Lung (tissue), 11 donors: ENCODE measurements at regions not wholly inside any gene's neighbourhood (a gene's known extent, or its start where the extent isn't known, plus 50 kb on each side); places are given as distances from the start of the nearest gene placed in this dataset.

ENCODE experiments used
- ATAC-seq: fragments of 200-7000 bp; cut with Tn5 transposase; one replicate; pipeline ENCODE4 v1.9.1; 2020; ENCODE audit warnings: moderate number of reproducible peaks; ENCODE audit not compliant: insufficient read depth, low FRiP score
- DNase-seq, 3 donors: peaks; one replicate each; pipeline ENCODE4 v3.0.0-alpha.2; 2013 to 2017
- H3K27ac ChIP-seq, 2 donors: one replicate each; pipeline ENCODE4 v1.5.1; 2013; ENCODE audit warnings: mild to moderate bottlenecking in 2 of 2, moderate library complexity in 2 of 2, control low read depth in 1 of 2, inconsistent platforms in 1 of 2, low read depth in 1 of 2, low read length in 1 of 2
- H3K27me3 ChIP-seq, 3 donors: one replicate each; pipeline ENCODE4 v1.5.1; 2013; ENCODE audit warnings: low read length in 2 of 3; ENCODE audit not compliant: control insufficient read depth in 3 of 3, insufficient read depth in 3 of 3
- H3K36me3 ChIP-seq, 4 donors: one replicate each; pipeline ENCODE4 v1.5.1; 2013; ENCODE audit warnings: low read length in 4 of 4, mild to moderate bottlenecking in 1 of 4, moderate library complexity in 1 of 4; ENCODE audit not compliant: control insufficient read depth in 4 of 4, insufficient read depth in 4 of 4
- H3K4me1 ChIP-seq, 5 donors: one replicate each; pipeline ENCODE4 v1.5.1; 2013; ENCODE audit warnings: low read length in 5 of 5, mild to moderate bottlenecking in 2 of 5, moderate library complexity in 1 of 5; ENCODE audit not compliant: control insufficient read depth in 5 of 5, insufficient read depth in 5 of 5
- H3K4me3 ChIP-seq: one replicate; pipeline ENCODE4 v1.5.1; 2013; ENCODE audit warnings: mild to moderate bottlenecking, control low read depth, moderate library complexity
- H3K9ac ChIP-seq, 2 donors: one replicate each; pipeline ENCODE4 v1.5.1; 2013; ENCODE audit warnings: low read length in 2 of 2, control low read depth in 1 of 2; ENCODE audit not compliant: insufficient read depth in 1 of 2
- H3K9me3 ChIP-seq, 4 donors: one replicate each; pipeline ENCODE4 v1.5.1; 2013; ENCODE audit warnings: low read length in 3 of 4, mild to moderate bottlenecking in 1 of 4, moderate library complexity in 1 of 4; ENCODE audit not compliant: control insufficient read depth in 4 of 4, insufficient read depth in 3 of 4
- CTCF ChIP-seq: IDR thresholded peaks from 2 replicates; pipeline ENCODE4 v1.5.1; 2012; ENCODE audit warnings: mild to moderate bottlenecking; ENCODE audit errors: control extremely low read depth, extremely low read depth
- WGBS, 2 donors: extraction: QIAGEN DNeasy Blood & Tissue Kit; methylation state at CpG; one replicate each; pipeline ENCODE4 v1.1.7; 2013; 5-methylcytosine and 5-hydroxymethylcytosine counted together
- donor health status: control.
- donor health status: control.
- donor health status: Bipolar disorder and iron deficiency.
- donor health status: healthy.
- donor health status: DM: yes; HTN: yes; CAD: no.

- H3K9ac ChIP-seq, result no peak overlapping the region
- H3K9me3 ChIP-seq, result no peaks in the 10 kb centered on the region
- DNase-seq, result peak in 1 of 3 donors; percentile 5
- ATAC-seq, result no peak
- 89 to 92% methylated on average over 15 of the region's 15 CpGs for WGBS, 2 donors
- H3K4me3 ChIP-seq, result no peak overlapping the region
- no peak for TF ChIP-seq CTCF
- H3K4me1 ChIP-seq, result no peaks in the 10 kb centered on the region
- H3K36me3 ChIP-seq, result no peaks in the 10 kb centered on the region
- H3K27ac ChIP-seq, result no peak overlapping the region
- H3K27me3 ChIP-seq, result no peaks in the 10 kb centered on the region
These were observed 172.5 kb upstream of the SHH start for GRCh38 chr7:155984609-155985405.

DNA sequence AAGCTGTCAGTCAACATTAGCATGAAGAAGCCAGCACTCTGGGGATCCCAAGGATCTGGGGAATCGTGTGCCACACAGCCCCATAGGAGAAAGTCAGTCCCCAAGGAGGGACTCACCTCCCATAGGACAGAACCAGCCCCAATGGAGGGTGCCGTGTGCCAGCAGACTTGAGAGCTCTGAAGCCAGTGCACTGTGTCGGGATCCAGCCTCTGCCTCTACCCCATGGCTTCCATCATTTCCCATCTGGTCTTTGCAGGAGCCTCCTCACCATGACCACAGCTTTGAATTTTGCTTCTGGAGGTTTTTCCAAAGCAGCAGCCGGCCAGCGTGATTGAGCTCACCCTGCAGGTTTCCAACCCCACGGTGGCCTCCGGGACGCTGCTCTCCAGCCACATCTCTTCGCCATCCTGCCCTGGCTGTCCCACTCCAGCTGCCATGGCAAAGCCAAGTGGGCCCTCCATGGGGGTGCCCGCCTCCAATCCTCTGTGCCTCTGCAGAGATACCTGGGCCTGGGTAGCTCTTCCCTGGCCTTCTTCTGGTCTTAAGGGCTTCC, 171.8 kb upstream of the SHH start:
- Histone ChIP-seq H3K9ac (no peak overlapping the region), H3K4me1 (no peaks in the 10 kb centered on the region), H3K27ac (no peak overlapping the region), H3K9me3 (no peaks in the 10 kb centered on the region), H3K27me3 (no peaks in the 10 kb centered on the region), H3K36me3 (no peaks in the 10 kb centered on the region), H3K4me3 (no peak overlapping the region)
- no peak for ATAC-seq
- DNase-seq, result peak in 1 of 3 donors; percentile 2
- WGBS, 2 donors, result 81 to 86% methylated on average over 10 of the region's 10 CpGs
- TF ChIP-seq CTCF, result no peak

DNA sequence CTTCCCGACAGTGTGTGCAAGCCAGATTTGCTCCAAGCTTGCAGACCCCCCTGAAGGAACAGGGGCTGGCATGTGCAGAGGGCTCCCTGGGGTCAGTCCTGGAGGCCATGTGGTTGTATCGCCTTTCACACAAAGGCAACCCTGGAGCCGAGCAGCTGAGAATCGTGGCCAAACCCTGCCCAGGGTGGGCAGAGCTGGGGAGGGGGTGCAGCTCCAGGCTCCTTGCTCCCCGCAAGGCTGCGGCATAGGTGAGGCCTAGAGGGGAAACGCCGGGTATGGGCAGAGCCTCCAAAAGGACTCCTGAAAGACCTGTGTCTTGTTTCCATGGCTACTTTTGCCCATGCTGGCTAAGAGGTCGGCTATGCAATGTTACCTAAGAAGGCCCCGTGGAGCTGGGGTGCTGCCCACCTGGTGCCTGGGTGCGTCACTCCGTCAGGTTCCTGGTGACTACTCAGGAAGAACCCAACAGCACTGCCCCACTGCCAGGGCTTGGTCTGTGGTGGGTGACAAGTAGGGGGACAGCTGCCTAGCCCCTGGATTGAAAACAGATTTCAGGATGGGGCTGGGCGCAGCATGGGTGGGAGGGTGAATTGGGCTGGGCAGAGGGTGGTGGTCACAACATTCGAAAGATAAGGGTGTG, 171.0 kb upstream of the SHH start:
- Histone ChIP-seq H3K4me3 (no peak overlapping the region), H3K36me3 (no peaks in the 10 kb centered on the region), H3K27ac (no peak overlapping the region), H3K27me3 (no peaks in the 10 kb centered on the region), H3K4me1 (no peaks in the 10 kb centered on the region), H3K9ac (no peak overlapping the region), H3K9me3 (no peaks in the 10 kb centered on the region)
- no peak for TF ChIP-seq CTCF
- 81 to 89% methylated on average over 14 of the region's 14 CpGs for WGBS, 2 donors
- no peak for ATAC-seq
- peak in 1 of 3 donors; percentile 9 for DNase-seq
